Panc1 (cell line): ENCODE measurements at regions not wholly inside any gene's neighbourhood (a gene's known extent, or its start where the extent isn't known, plus 50 kb on each side); places are given as distances from the start of the nearest gene placed in this dataset.

Experiments
- ATAC-seq: fragments of 200-7000 bp; cut with Tn5 transposase; 2 replicates; pipeline ENCODE4 v1.9.1; 2020; ENCODE audit warnings: mild to moderate bottlenecking, moderate library complexity
- BruUV-seq: library from RNA; stranded (reverse); fragments of 400-500 nt; replicated peaks from 2 replicates; lab custom pipeline; 2021; lab: Mats Ljungman, UMichigan
- CTCF ChIA-PET: fragments of 300-600 bp; sonication (Branson Sonifier 250); formaldehyde crosslinking; loops from one replicate; lab custom pipeline; 2022; ENCODE audit warnings: antibody characterized with exemption; lab: Charles Lee
- POLR2A ChIA-PET: fragments of 300-600 bp; sonication (Branson Sonifier 250); formaldehyde crosslinking; loops from one replicate; lab custom pipeline; 2022; ENCODE audit warnings: antibody characterized with exemption; lab: Charles Lee
- DNase-seq: peaks from one replicate; pipeline ENCODE4 v3.0.0-alpha.2; 2010; ENCODE audit warnings: low read depth, low spot score
- H3K27ac ChIP-seq: 2 replicates; pipeline ENCODE4 v1.5.1; 2011; ENCODE audit warnings: mild to moderate bottlenecking, low read length, inconsistent platforms
- H3K27me3 ChIP-seq: fragments of 200-500 bp; sonication (Bioruptor generic); 2 replicates; pipeline ENCODE4 v1.6.0; 2014; ENCODE audit warnings: low read length, inconsistent platforms; ENCODE audit not compliant: control insufficient read depth, insufficient read depth
- H3K36me3 ChIP-seq: fragments of 200-500 bp; sonication (Bioruptor generic); 2 replicates; pipeline ENCODE4 v1.5.1; 2014; ENCODE audit warnings: inconsistent platforms, mild to moderate bottlenecking, low read length, moderate library complexity; ENCODE audit not compliant: control insufficient read depth, insufficient read depth
- H3K4me1 ChIP-seq: 2 replicates; pipeline ENCODE4 v1.5.1; 2011; ENCODE audit warnings: inconsistent platforms, mild to moderate bottlenecking, low read length, moderate library complexity; ENCODE audit not compliant: control insufficient read depth, insufficient read depth
- H3K4me3 ChIP-seq, 2 experiments: 2 replicates each; pipeline ENCODE4 v1.5.1; 2011 to 2012; ENCODE audit warnings: low read depth in 2 of 2, low read length in 2 of 2, mild to moderate bottlenecking in 2 of 2, inconsistent platforms in 1 of 2, moderate library complexity in 1 of 2
- H3K9me3 ChIP-seq: fragments of 200-500 bp; sonication (Bioruptor generic); 2 replicates; pipeline ENCODE4 v1.5.1; 2014; ENCODE audit warnings: low read depth, mild to moderate bottlenecking, inconsistent platforms, low read length, moderate library complexity; ENCODE audit not compliant: control insufficient read depth, insufficient read depth
- POLR2AphosphoS5 ChIP-seq: IDR thresholded peaks from 2 replicates; pipeline ENCODE4 v1.6.1; 2012; ENCODE audit warnings: mild to moderate bottlenecking, low read depth, low read length, moderate library complexity
- REST ChIP-seq, 2 experiments: IDR thresholded peaks; 2 replicates each; pipeline ENCODE4 v1.6.1; 2011 to 2012; ENCODE audit warnings: low read depth in 2 of 2, control low read depth in 1 of 2, low read length in 1 of 2, mild to moderate bottlenecking in 1 of 2, moderate library complexity in 1 of 2; ENCODE audit not compliant: insufficient read depth in 1 of 2
- SIN3A ChIP-seq: IDR thresholded peaks from 2 replicates; pipeline ENCODE4 v1.6.1; 2012; ENCODE audit warnings: low read depth, mild to moderate bottlenecking, low read length, moderate library complexity, borderline replicate concordance; ENCODE audit not compliant: insufficient read depth
- TCF7L2 ChIP-seq: IDR thresholded peaks from 2 replicates; pipeline ENCODE4 v1.6.1; 2011; ENCODE audit warnings: mild to moderate bottlenecking, low read depth, low read length, inconsistent platforms
- in situ Hi-C: cut with HindIII; loops from 2 replicates; pipeline ENCODE4 v1.10.0; 2016; ENCODE audit warnings: low sequenced_read_pairs, low pct_unique_long_range_greater_than_20kb
- intact Hi-C: fragments of 100-400 bp; cut with micrococcal nuclease; formaldehyde crosslinking; loops from one replicate; pipeline ENCODE4 v1.10.0; 2022; ENCODE audit not compliant: unreplicated experiment
- TF ChIP-seq, protein P1 (sequence below): fragments of 450-650 bp; IDR thresholded peaks from 2 replicates; pipeline ENCODE4 v1.5.1; 2017; ENCODE audit warnings: mild to moderate bottlenecking

DNA sequence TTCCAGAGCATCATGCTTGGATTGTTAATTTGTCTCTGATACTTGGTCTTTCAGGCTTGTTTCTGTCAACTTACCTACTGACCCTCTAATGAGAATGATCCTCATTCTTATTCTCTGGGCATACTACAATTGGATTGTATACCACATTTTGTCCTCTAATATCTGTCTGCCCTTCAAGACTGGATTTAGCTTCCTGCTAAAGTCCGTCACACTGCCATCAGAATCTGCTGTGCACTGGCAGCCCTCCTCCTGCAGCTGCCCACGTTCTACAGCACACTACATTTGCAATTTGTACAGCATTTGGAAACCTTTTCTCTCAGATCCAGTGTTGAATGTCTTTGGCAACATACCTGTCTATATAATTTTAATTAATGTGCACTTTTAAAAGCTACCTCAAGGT, 183.1 kb downstream of the ZNF330 start:
- ChIA-PET POLR2A (no interaction called here), CTCF (no interaction called here)
- Histone ChIP-seq H3K27ac (no peak overlapping the region), H3K27me3 (no peaks in the 10 kb centered on the region), H3K9me3 (no peaks in the 10 kb centered on the region), H3K4me3 (no peak overlapping the region), H3K36me3 (no peaks in the 10 kb centered on the region), H3K4me1 (no peaks in the 10 kb centered on the region)
- TF ChIP-seq, protein P1, sequence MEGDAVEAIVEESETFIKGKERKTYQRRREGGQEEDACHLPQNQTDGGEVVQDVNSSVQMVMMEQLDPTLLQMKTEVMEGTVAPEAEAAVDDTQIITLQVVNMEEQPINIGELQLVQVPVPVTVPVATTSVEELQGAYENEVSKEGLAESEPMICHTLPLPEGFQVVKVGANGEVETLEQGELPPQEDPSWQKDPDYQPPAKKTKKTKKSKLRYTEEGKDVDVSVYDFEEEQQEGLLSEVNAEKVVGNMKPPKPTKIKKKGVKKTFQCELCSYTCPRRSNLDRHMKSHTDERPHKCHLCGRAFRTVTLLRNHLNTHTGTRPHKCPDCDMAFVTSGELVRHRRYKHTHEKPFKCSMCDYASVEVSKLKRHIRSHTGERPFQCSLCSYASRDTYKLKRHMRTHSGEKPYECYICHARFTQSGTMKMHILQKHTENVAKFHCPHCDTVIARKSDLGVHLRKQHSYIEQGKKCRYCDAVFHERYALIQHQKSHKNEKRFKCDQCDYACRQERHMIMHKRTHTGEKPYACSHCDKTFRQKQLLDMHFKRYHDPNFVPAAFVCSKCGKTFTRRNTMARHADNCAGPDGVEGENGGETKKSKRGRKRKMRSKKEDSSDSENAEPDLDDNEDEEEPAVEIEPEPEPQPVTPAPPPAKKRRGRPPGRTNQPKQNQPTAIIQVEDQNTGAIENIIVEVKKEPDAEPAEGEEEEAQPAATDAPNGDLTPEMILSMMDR = no peak
- TF ChIP-seq SIN3A (no peak), REST (IDR thresholded peaks at IDR 0.05; ENCODE audit: insufficient read depth in 1 of 2, low read depth in 2 of 2, low read length in 1 of 2) (no peak), TCF7L2 (no peak), POLR2AphosphoS5 (no peak)
- DNase-seq = no peak
- in situ Hi-C loops (no loop called here), intact Hi-C loops (no loop called here)
- ATAC-seq = no peak
- BruUV-seq = no TSS peak

- Histone ChIP-seq H3K4me3 (no peak overlapping the region), H3K4me1 (no peaks in the 10 kb centered on the region), H3K36me3 (no peaks in the 10 kb centered on the region), H3K9me3 (no peaks in the 10 kb centered on the region), H3K27me3 (no peaks in the 10 kb centered on the region), H3K27ac (no peak overlapping the region)
- in situ Hi-C loops (no loop called here), intact Hi-C loops (no loop called here)
- ATAC-seq (no peak), DNase-seq (no peak)
- TF ChIP-seq SIN3A = no peak
- no peak for TF ChIP-seq TCF7L2
- TF ChIP-seq POLR2AphosphoS5 = no peak
- no peak for TF ChIP-seq REST (IDR thresholded peaks at IDR 0.05; ENCODE audit: insufficient read depth in 1 of 2, low read depth in 2 of 2, low read length in 1 of 2)
- TF ChIP-seq, protein P1 = no peak
- ChIA-PET POLR2A (no interaction called here), CTCF (no interaction called here)
- BruUV-seq = no TSS peak
Measured at GRCh38 chr4:141406237-141406636, 185.5 kb downstream of the ZNF330 start.
